ENCODE measurements at regions not wholly inside any gene's neighbourhood (a gene's known extent, or its start where the extent isn't known, plus 50 kb on each side); places are given as distances from the start of the nearest gene placed in this dataset.

GRCh38 chr10:83205861-83206260 lies 933.4 kb upstream of the GHITM start:
- no peak overlapping the region for H3K27ac ChIP-seq (ENCODE audit: poor library complexity, severe bottlenecking)
- no peak for ATAC-seq (ENCODE audit: low read depth)
- TF ChIP-seq, protein P1, sequence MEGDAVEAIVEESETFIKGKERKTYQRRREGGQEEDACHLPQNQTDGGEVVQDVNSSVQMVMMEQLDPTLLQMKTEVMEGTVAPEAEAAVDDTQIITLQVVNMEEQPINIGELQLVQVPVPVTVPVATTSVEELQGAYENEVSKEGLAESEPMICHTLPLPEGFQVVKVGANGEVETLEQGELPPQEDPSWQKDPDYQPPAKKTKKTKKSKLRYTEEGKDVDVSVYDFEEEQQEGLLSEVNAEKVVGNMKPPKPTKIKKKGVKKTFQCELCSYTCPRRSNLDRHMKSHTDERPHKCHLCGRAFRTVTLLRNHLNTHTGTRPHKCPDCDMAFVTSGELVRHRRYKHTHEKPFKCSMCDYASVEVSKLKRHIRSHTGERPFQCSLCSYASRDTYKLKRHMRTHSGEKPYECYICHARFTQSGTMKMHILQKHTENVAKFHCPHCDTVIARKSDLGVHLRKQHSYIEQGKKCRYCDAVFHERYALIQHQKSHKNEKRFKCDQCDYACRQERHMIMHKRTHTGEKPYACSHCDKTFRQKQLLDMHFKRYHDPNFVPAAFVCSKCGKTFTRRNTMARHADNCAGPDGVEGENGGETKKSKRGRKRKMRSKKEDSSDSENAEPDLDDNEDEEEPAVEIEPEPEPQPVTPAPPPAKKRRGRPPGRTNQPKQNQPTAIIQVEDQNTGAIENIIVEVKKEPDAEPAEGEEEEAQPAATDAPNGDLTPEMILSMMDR (IDR thresholded peaks at IDR 0.05; ENCODE audit: poor library complexity, severe bottlenecking) = no peak
- H3K27me3 ChIP-seq (ENCODE audit: insufficient read depth, poor library complexity, severe bottlenecking) = no peaks in the 10 kb centered on the region
- no peaks in the 10 kb centered on the region for H3K36me3 ChIP-seq (ENCODE audit: low read depth)
- DNase-seq (ENCODE audit: low spot score) = no peak
- no peak overlapping the region for H3K4me3 ChIP-seq (ENCODE audit: severe bottlenecking)
- H3K4me1 ChIP-seq (ENCODE audit: insufficient read depth, poor library complexity, severe bottlenecking) = no peaks in the 10 kb centered on the region
- no peaks in the 10 kb centered on the region for H3K9me3 ChIP-seq (ENCODE audit: severe bottlenecking)

GRCh38 chr10:83212632-83213334 lies 926.5 kb upstream of the GHITM start:
- Histone ChIP-seq H3K9me3 (ENCODE audit: severe bottlenecking) (peaks cover 2% of the 10 kb centered on the region), H3K27ac (ENCODE audit: poor library complexity, severe bottlenecking) (no peak overlapping the region), H3K4me3 (ENCODE audit: severe bottlenecking) (no peak overlapping the region), H3K36me3 (ENCODE audit: low read depth) (no peaks in the 10 kb centered on the region), H3K27me3 (ENCODE audit: insufficient read depth, poor library complexity, severe bottlenecking) (no peaks in the 10 kb centered on the region), H3K4me1 (ENCODE audit: insufficient read depth, poor library complexity, severe bottlenecking) (no peaks in the 10 kb centered on the region)
- TF ChIP-seq, protein P1 (IDR thresholded peaks at IDR 0.05; ENCODE audit: poor library complexity, severe bottlenecking) = no peak
- peak; percentile 53; the same call in 2 of the 3 replicates for ATAC-seq (ENCODE audit: low read depth)
- no peak for DNase-seq (ENCODE audit: low spot score)

DNA sequence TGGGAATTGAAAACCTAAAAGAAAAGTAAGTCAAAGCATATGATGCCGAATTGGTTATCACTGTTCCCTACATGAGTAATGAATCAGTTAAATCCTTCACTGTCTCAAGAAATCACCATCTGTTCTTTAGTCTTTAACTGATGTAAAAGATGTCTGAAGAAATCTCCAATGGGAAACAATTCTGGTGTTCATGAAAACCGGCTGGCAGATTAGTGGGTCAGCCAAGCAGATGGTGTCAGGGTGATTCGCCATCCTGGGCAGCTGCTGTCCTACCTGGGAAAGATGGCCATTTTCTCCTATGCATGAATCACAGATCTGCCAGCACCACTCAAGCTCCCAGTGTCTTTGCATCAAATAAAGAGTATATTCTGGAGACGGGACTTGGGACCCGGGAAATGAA lies 925.2 kb upstream of the GHITM start:
- Histone ChIP-seq H3K27me3 (ENCODE audit: insufficient read depth, poor library complexity, severe bottlenecking) (no peaks in the 10 kb centered on the region), H3K36me3 (ENCODE audit: low read depth) (no peaks in the 10 kb centered on the region), H3K4me3 (ENCODE audit: severe bottlenecking) (no peak overlapping the region), H3K9me3 (ENCODE audit: severe bottlenecking) (peaks cover 2% of the 10 kb centered on the region), H3K27ac (ENCODE audit: poor library complexity, severe bottlenecking) (no peak overlapping the region), H3K4me1 (ENCODE audit: insufficient read depth, poor library complexity, severe bottlenecking) (no peaks in the 10 kb centered on the region)
- no peak for ATAC-seq (ENCODE audit: low read depth)
- TF ChIP-seq, protein P1 (IDR thresholded peaks at IDR 0.05; ENCODE audit: poor library complexity, severe bottlenecking) = no peak
- DNase-seq (ENCODE audit: low spot score) = no peak

DNA sequence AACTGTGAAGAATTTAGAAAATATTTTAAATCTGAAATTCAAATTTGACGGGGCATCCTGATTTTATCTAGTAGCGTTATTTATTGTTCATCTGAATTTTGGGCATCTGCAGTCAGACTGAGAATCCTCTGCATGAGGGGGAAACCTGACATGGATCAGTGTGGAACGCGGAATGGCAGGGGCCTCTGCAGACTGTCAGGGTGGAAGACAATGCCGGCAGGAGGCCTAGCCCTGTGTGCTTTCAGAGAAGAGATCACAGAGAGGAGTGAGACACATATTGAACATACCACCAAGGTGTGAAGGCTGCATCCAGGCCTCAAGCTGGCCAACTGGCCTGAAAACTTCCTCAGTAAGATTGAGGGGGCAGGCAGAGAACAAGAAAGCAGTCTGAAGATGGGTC lies 921.1 kb upstream of the GHITM start:
- TF ChIP-seq, protein P1 (IDR thresholded peaks at IDR 0.05; ENCODE audit: poor library complexity, severe bottlenecking) = no peak
- no peaks in the 10 kb centered on the region for H3K27me3 ChIP-seq (ENCODE audit: insufficient read depth, poor library complexity, severe bottlenecking)
- H3K4me1 ChIP-seq (ENCODE audit: insufficient read depth, poor library complexity, severe bottlenecking) = no peaks in the 10 kb centered on the region
- H3K36me3 ChIP-seq (ENCODE audit: low read depth) = no peaks in the 10 kb centered on the region
- no peak overlapping the region for H3K27ac ChIP-seq (ENCODE audit: poor library complexity, severe bottlenecking)
- ATAC-seq (ENCODE audit: low read depth) (no peak), DNase-seq (ENCODE audit: low spot score) (no peak)
- H3K4me3 ChIP-seq (ENCODE audit: severe bottlenecking) = no peak overlapping the region
- H3K9me3 ChIP-seq (ENCODE audit: severe bottlenecking) = no peaks in the 10 kb centered on the region

- Histone ChIP-seq H3K27ac (ENCODE audit: poor library complexity, severe bottlenecking) (no peak overlapping the region), H3K27me3 (ENCODE audit: insufficient read depth, poor library complexity, severe bottlenecking) (no peaks in the 10 kb centered on the region), H3K36me3 (ENCODE audit: low read depth) (no peaks in the 10 kb centered on the region), H3K9me3 (ENCODE audit: severe bottlenecking) (no peaks in the 10 kb centered on the region), H3K4me3 (ENCODE audit: severe bottlenecking) (no peak overlapping the region), H3K4me1 (ENCODE audit: insufficient read depth, poor library complexity, severe bottlenecking) (no peaks in the 10 kb centered on the region)
- DNase-seq (ENCODE audit: low spot score) (no peak), ATAC-seq (ENCODE audit: low read depth) (no peak)
- TF ChIP-seq, protein P1 (IDR thresholded peaks at IDR 0.05; ENCODE audit: poor library complexity, severe bottlenecking) = no peak
These were observed 917.0 kb upstream of the GHITM start for GRCh38 chr10:83222300-83222699.

Measured in RWPE2 (cell line).